ENCODE measurements at regions not wholly inside any gene's neighbourhood (a gene's known extent, or its start where the extent isn't known, plus 50 kb on each side); places are given as distances from the start of the nearest gene placed in this dataset.
"Not testable (repeated sequence)": the region's sequence is repeated elsewhere in the genome, so short reads cannot be mapped to it uniquely, and the experiment has no call there.

- H3K4me1 ChIP-seq (ENCODE audit: control insufficient read depth in 1 of 2, insufficient read depth in 2 of 2, low read depth in 1 of 2, low read length in 1 of 2): no peaks in the 10 kb centered on the region
- H3K4me2 ChIP-seq: no peak overlapping the region
- H3K27ac ChIP-seq (ENCODE audit: low read depth in 2 of 2, low read length in 1 of 2): no peak overlapping the region
- H2AFZ ChIP-seq (ENCODE audit: low read depth): no peak overlapping the region
- CTCF ChIA-PET: no interaction called here
- H3F3A ChIP-seq (replicated peaks; ENCODE audit: insufficient read depth): no peaks in the 10 kb centered on the region
- POLR2A ChIA-PET: no interaction called here
- no peak for DNase-seq
- no peak overlapping the region for H3K4me3 ChIP-seq (ENCODE audit: low read depth in 2 of 2, low read length in 1 of 2)
- TF ChIP-seq RCOR1 (IDR thresholded peaks at IDR 0.05; ENCODE audit: low read length) (no peak), IRF3 (IDR thresholded peaks at IDR 0.05; ENCODE audit: low read depth, low read length) (no peak), GATA2 (CRISPR knock-in tag; IDR thresholded peaks at IDR 0.05) (no peak), EP300 (IDR thresholded peaks at IDR 0.05; ENCODE audit: borderline replicate concordance in 1 of 2, low read depth in 1 of 2, low read length in 1 of 2) (no peak), SMC3 (IDR thresholded peaks at IDR 0.05; ENCODE audit: low read depth, low read length) (no peak)
- TF ChIP-seq, protein P1, sequence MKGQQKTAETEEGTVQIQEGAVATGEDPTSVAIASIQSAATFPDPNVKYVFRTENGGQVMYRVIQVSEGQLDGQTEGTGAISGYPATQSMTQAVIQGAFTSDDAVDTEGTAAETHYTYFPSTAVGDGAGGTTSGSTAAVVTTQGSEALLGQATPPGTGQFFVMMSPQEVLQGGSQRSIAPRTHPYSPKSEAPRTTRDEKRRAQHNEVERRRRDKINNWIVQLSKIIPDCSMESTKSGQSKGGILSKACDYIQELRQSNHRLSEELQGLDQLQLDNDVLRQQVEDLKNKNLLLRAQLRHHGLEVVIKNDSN (IDR thresholded peaks at IDR 0.05; ENCODE audit: borderline replicate concordance, low read depth): no peak
- H3K36me3 ChIP-seq (replicated peaks in 1 of 2; ENCODE audit: control insufficient read depth in 1 of 2, insufficient read depth in 2 of 2, low read length in 1 of 2): no peaks in the 10 kb centered on the region
- H3K79me2 ChIP-seq (ENCODE audit: insufficient read depth): no peaks in the 10 kb centered on the region
- no peaks in the 10 kb centered on the region for H4K20me1 ChIP-seq (ENCODE audit: insufficient read depth)
- H3K9ac ChIP-seq: no peak overlapping the region
- H3K27me3 ChIP-seq (ENCODE audit: insufficient read depth): no peaks in the 10 kb centered on the region
- H3K9me2 ChIP-seq: no peaks in the 10 kb centered on the region
- no peaks in the 10 kb centered on the region for H3K9me3 ChIP-seq
- 50% methylated on average over 5 of the region's 5 CpGs for WGBS (ENCODE audit: low lambda C conversion rate)
These were observed 549.9 kb downstream of the RPS29 start for GRCh38 chr14:49036266-49036665.

- no peaks in the 10 kb centered on the region for H3K9me2 ChIP-seq
- WGBS (ENCODE audit: low lambda C conversion rate): 33% methylated on average over 6 of the region's 8 CpGs
- H4K20me1 ChIP-seq (ENCODE audit: insufficient read depth): no peaks in the 10 kb centered on the region
- no peaks in the 10 kb centered on the region for H3K4me1 ChIP-seq (ENCODE audit: control insufficient read depth in 1 of 2, insufficient read depth in 2 of 2, low read depth in 1 of 2, low read length in 1 of 2)
- no peak for DNase-seq
- H3K4me2 ChIP-seq: no peak overlapping the region
- H3K9ac ChIP-seq: no peak overlapping the region
- CTCF ChIA-PET: no interaction called here
- POLR2A ChIA-PET: no interaction called here
- H2AFZ ChIP-seq (ENCODE audit: low read depth): no peak overlapping the region
- no peaks in the 10 kb centered on the region for H3K27me3 ChIP-seq (ENCODE audit: insufficient read depth)
- no peaks in the 10 kb centered on the region for H3K36me3 ChIP-seq (replicated peaks in 1 of 2; ENCODE audit: control insufficient read depth in 1 of 2, insufficient read depth in 2 of 2, low read length in 1 of 2)
- no peak overlapping the region for H3K27ac ChIP-seq (ENCODE audit: low read depth in 2 of 2, low read length in 1 of 2)
- H3F3A ChIP-seq (replicated peaks; ENCODE audit: insufficient read depth): no peaks in the 10 kb centered on the region
- TF ChIP-seq FOXM1 (IDR thresholded peaks at IDR 0.05; ENCODE audit: low read depth): no peak
- TF ChIP-seq, protein P1 (IDR thresholded peaks at IDR 0.05; ENCODE audit: borderline replicate concordance, low read depth): no peak
- no peak for TF ChIP-seq GABPA (IDR thresholded peaks at IDR 0.05; ENCODE audit: low read depth)
- no peak for TF ChIP-seq MEF2A (IDR thresholded peaks at IDR 0.05; ENCODE audit: borderline replicate concordance, low read depth)
- TF ChIP-seq MAX (IDR thresholded peaks at IDR 0.05; ENCODE audit: low read depth): no peak
- TF ChIP-seq MXI1 (IDR thresholded peaks at IDR 0.05; ENCODE audit: low read depth, low read length): no peak
- no peak for TF ChIP-seq CHD2 (IDR thresholded peaks at IDR 0.05; ENCODE audit: low read length, partially characterized antibody)
- TF ChIP-seq EZH2phosphoT487 (IDR thresholded peaks at IDR 0.05; ENCODE audit: borderline replicate concordance, low read depth): no peak
- no peak for TF ChIP-seq NFIC (IDR thresholded peaks at IDR 0.05; ENCODE audit: borderline replicate concordance)
- no peak for TF ChIP-seq YY1 (IDR thresholded peaks at IDR 0.05; ENCODE audit: low read depth)
- no peak for TF ChIP-seq EP300 (IDR thresholded peaks at IDR 0.05; ENCODE audit: borderline replicate concordance in 1 of 2, low read depth in 1 of 2, low read length in 1 of 2)
- H3K9me3 ChIP-seq: no peaks in the 10 kb centered on the region
- H3K4me3 ChIP-seq (ENCODE audit: low read depth in 2 of 2, low read length in 1 of 2): no peak overlapping the region
- H3K79me2 ChIP-seq (ENCODE audit: insufficient read depth): no peaks in the 10 kb centered on the region
These were observed 553.0 kb downstream of the RPS29 start for GRCh38 chr14:49033131-49033530.

- H3K27ac ChIP-seq (ENCODE audit: low read depth in 2 of 2, low read length in 1 of 2); DNase-seq; H3K9me2 ChIP-seq; H3K36me3 ChIP-seq (replicated peaks in 1 of 2; ENCODE audit: control insufficient read depth in 1 of 2, insufficient read depth in 2 of 2, low read length in 1 of 2); CTCF ChIA-PET; H3K9me3 ChIP-seq; H2AFZ ChIP-seq (ENCODE audit: low read depth); H3F3A ChIP-seq (replicated peaks; ENCODE audit: insufficient read depth); H4K20me1 ChIP-seq (ENCODE audit: insufficient read depth); H3K79me2 ChIP-seq (ENCODE audit: insufficient read depth); H3K4me2 ChIP-seq; H3K4me1 ChIP-seq (ENCODE audit: control insufficient read depth in 1 of 2, insufficient read depth in 2 of 2, low read depth in 1 of 2, low read length in 1 of 2); H3K4me3 ChIP-seq (ENCODE audit: low read depth in 2 of 2, low read length in 1 of 2); POLR2A ChIA-PET; H3K27me3 ChIP-seq (ENCODE audit: insufficient read depth); H3K9ac ChIP-seq: not testable (repeated sequence)
- 34% methylated on average over 4 of the region's 6 CpGs for WGBS (ENCODE audit: low lambda C conversion rate)
These were observed 554.5 kb downstream of the RPS29 start for GRCh38 chr14:49031710-49032109.

All from SK-N-SH (cell line).